HS-5 (cell line): ENCODE measurements at regions not wholly inside any gene's neighbourhood (a gene's known extent, or its start where the extent isn't known, plus 50 kb on each side); places are given as distances from the start of the nearest gene placed in this dataset.

ENCODE experiments used
- DNase-seq: peaks from one replicate; pipeline ENCODE4 v3.0.0-alpha.2; 2012; ENCODE audit warnings: low read depth

GRCh38 chr4:108400309-108400708, 220.1 kb upstream of the RPL34 start:
- no peak for DNase-seq

DNA sequence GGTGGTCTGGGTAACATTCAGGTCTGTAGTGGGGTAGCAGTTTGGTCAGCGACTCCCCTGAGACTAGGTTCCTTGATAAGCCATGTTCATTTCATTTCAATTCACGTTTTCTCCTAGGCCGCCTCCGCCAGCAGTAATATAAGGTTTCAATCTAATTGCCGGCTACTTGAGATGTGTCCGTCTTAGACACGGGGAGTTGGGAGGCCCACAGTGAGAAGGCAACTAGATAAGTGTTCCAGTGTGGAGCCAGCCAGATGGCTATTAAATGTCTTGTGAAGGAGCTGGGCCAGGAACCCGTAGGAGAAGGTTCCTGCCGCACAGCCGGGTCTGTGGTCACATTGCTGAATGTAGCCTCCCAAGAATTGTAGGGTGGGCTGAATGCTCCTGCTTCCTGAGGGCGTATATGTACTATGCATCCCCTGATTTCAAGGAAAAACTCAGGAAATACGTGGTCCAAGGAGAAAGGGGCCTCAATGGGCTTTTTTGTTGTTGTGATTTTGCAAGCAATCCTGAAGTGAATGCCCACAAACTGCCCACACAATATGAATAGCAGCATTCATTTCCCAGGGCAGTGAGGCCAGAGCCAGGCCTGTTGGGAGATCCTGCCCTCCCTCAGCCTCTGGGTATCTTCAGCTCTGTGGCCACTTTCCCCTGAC, 220.6 kb upstream of the RPL34 start:
- no peak for DNase-seq

DNA sequence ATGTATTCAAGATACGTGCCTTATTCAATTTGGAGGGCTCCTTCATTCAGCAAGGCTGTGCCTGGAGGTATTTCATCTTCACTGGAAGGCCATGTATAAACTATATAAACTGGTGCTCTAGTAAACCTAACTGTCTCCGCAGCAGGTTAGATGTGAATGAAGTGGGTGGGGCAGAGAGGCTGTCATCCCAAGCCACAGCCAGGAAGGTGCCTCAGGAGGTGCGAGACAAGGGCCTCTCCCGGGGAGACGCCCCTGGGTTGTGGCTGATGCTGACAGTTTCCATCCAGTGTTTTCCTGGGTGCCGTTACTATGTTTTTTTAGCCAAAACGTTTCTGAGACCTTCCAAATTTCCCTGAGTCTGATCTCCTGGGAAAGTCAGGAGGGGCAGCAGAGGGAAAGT, 221.5 kb upstream of the RPL34 start:
- no peak for DNase-seq

DNA sequence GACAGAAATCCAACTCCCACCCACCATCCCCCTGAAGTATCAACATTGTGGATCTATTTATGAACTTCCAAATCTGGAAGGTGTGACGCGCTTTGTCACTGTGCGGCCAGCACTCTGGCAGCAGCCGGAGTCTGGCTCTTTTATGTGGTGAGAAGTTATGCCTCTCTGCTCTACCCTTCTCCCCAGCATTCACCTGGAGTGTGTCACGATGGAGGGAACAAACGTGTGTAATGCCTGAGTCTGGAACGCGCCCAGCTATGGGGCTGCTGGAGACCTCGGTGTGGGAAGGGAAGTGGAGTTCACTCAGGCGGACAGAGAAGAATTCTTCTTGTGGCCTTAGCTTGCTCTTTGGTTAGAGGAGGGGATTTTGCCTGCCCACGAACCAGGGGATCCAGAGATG, 222.1 kb upstream of the RPL34 start:
- no peak for DNase-seq

GRCh38 chr4:108397850-108398249, 222.5 kb upstream of the RPL34 start:
- no peak for DNase-seq

- no peak for DNase-seq
These were observed 223.4 kb upstream of the RPL34 start for GRCh38 chr4:108396900-108397497.

GRCh38 chr4:108395786-108396185, 224.6 kb upstream of the RPL34 start:
- DNase-seq = no peak

DNA sequence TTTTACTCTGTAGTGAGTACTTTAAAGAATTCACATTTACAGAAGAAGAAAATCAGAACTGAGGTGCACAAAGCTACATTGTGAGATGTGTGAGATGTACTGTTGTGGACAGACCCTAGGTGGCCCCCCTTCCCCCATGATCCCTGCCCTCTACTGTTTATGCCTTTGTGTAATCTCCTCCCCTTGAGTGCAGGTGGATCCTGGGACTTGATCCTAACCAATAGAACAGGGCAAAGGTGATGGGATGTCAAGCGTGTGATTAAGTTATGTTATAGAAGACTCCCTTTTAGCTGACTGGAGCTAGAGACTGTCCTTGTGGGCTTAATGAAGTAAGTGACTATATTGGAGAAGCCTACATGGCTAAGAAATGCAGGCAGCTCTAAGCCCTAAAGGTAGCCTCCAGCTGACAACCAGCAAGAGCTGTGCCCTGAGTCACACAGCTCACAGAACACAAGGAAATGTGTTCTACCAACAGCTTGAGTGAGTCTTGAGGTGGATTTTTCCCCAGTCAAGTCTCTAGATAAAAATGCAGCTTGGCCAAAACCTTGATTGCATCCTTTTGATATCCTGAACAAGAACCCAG, 225.2 kb upstream of the LEF1 start:
- DNase-seq = no peak

- DNase-seq = no peak
These were observed 223.1 kb upstream of the LEF1 start for GRCh38 chr4:108391701-108392455.

DNA sequence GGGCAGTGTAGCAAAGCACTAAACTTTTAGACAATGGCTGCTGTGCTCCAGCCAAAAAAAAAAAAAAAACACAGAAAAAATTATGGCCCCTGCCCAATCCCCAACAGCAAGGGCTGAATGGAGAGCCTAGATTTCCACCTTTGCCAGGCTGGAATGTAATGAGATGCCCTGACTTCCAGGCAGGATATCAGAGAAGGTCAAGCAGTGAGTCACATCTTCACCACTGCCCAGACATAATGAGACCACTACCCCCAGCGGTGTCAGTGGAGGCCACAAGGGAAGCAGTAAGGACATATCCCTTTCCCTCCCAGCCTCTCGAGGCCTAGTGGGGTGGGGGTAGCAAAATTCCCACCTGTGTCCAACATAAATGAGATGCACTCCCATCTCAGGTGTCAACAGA, 216.3 kb upstream of the LEF1 start:
- DNase-seq = no peak

- no peak for DNase-seq
These were observed 215.8 kb upstream of the LEF1 start for GRCh38 chr4:108384544-108384943.

GRCh38 chr4:108383157-108383556, 214.4 kb upstream of the LEF1 start:
- DNase-seq = no peak

- no peak for DNase-seq
These were observed 214.0 kb upstream of the LEF1 start for GRCh38 chr4:108382751-108383150.

DNA sequence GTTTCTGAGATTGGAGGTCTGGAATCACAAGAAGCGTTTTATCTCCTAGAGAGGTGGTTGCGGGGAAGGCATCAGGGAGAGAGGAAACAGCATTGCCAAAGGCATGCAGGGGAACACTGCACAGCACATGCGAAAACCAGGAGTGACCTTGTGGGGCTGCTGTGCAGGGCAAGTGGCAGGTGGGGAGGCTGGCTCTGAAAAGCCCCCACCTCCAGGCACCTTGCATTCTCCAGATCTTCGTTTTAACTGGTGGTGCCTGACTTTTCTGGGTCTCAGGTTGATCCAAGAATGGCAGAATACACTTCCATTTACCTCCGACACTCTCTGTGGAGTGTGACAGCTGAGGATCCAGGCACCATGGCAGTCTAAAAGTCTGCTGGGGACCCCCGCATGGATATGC, 209.4 kb upstream of the LEF1 start:
- no peak for DNase-seq

DNA sequence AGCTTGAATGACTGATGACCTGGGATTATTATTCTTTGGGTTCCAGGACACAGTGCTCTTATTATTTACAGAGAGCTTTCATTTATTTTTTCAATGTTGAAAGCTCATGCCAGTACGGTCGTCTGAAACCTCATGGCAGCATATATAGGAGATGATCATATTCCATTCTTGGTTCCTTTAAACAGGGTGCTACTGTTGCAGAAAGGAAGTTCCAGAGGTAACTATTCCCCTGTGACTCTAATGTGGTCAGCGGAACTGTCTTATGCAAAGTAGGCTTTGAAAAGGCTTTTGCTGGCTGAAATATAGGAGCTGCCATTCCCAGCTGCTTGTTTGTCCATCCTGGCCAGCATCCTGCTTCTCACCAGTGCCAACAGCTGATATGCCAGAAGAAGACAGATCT, 208.3 kb upstream of the LEF1 start:
- DNase-seq = no peak

DNA sequence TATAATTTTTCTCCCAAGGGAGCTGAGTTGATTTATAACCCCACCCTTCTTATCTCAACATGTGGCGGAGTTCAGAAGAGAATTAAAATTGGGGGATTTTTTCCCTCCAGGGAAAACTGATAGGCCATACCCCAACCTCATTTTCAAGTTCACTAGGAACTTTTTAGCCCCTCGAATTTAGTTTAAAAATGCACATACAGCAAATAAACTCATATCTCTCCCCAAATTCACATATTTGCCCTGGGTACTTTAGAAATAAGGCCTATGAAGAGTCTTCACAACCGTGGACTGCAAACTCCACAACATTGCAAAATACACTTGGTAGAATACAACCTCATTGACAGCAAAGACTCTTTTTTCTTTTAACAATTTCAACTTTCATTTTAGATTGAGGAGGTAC, 206.7 kb upstream of the LEF1 start:
- no peak for DNase-seq

DNA sequence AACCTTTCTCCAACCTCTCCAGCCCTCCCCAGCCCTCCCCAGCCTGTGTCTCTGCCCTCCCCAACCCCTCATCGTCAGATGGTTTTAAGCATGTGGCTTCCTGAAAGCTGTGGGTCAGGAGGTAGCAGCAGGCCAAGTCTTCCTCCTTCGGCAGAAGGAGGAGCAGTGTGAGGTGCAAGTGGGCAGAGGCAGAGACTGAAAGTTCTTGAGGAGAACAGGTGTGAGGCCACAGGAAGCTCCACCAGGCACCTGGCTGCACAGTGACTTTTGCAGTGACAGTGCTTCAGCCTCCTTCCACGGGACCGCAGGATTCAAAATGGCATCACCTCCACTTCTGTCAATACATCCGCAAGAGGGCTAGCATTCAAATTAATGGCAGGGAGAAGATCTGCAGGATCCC, 203.9 kb upstream of the LEF1 start:
- DNase-seq = no peak

DNA sequence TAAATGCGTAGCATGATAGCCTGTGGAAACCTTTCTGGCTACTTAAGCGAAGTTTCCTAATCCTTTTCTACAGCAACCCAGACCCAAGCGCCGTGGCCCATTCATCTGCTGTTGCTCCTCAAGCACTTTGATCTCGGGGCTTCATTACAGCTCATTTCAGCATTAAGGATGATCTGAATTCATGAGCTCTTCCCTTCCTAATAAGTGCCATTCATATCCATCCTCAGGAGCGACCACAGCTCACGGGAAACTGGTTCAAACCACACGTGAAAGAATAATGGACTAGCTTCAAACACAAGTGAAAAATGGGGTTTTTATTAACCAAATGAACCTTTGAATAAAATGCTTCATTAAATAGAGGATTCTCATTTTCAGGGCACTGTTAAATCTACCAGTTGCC, 202.6 kb upstream of the LEF1 start:
- DNase-seq = no peak

- DNase-seq = no peak
These were observed 201.8 kb upstream of the LEF1 start for GRCh38 chr4:108370291-108371141.

DNA sequence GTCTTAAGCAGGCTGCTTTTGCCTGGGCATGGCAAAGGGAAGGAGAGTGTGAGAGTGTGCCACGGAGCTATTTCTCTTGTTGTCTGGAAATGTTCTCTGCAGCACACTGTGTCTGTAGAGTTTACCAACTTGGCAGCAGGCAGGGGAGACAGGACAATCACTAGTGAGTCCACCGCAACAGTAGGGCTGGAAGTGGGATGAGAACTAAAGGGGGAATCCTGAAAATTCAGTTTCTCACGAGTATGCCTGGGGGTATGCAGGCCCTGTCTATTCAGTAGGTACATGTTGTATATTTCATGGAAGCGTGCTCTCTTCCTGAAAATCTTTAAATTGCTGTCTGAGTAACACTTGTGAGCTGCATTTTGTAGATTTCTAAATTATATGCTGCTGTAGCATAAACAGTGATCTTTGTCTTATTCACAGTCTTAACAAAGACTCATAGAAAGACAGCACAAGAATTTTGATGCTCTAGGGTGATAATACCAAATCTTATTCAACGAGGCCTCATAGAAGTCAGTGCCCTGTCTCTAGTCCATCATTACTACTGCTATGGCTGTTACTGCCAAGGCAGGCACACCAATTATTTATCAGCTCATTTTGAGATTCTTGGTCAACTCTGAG, 200.4 kb upstream of the LEF1 start:
- DNase-seq = no peak

DNA sequence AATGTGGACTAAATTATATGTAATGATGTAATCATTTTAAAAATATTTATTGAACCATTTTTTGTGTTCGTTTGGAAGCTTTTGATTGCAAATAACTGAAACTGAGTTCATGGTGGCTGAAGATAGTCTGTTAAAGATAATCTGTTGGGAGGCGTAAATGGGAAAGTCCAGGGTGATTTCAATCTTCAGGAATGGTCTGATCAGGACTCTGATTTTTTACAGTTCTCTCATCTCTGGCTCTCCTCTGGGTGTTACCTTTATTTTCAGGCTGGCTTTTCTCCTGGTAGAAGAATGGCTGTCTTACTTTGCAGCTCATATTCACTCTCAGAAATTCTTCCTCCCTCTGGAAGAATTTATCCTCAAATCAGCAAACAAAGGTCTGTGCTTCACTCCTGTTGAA, 199.0 kb upstream of the LEF1 start:
- no peak for DNase-seq

- no peak for DNase-seq
These were observed 198.0 kb upstream of the LEF1 start for GRCh38 chr4:108366716-108367115.
